GM04503 (cell line): ENCODE measurements at regions not wholly inside any gene's neighbourhood (a gene's known extent, or its start where the extent isn't known, plus 50 kb on each side); places are given as distances from the start of the nearest gene placed in this dataset.

Experiments
- DNase-seq: peaks from one replicate; pipeline ENCODE4 v3.0.0-alpha.2; 2012; ENCODE audit warnings: low read depth

GRCh38 chr1:218526198-218526580 is 181.1 kb downstream of the TGFB2 start:
- DNase-seq, result no peak

DNA sequence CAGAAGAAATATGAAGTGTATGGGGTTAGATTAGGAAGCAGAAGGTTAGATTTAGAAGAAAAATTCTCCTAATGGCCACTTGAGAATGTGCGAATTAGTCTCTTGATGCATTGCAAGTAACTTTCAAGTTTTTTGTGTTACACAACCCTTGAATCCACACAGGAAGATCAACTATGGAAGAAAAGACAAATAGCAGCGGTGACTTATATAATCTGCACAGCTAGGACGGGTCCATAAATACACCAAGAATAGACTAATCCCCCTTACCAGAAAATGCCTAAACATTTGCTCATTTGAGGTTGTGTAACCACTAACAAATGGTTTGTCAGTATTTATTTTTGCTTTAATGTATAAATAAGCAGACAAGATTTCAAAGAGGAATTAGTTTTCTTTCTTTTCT is 182.6 kb downstream of the TGFB2 start:
- no peak for DNase-seq

DNA sequence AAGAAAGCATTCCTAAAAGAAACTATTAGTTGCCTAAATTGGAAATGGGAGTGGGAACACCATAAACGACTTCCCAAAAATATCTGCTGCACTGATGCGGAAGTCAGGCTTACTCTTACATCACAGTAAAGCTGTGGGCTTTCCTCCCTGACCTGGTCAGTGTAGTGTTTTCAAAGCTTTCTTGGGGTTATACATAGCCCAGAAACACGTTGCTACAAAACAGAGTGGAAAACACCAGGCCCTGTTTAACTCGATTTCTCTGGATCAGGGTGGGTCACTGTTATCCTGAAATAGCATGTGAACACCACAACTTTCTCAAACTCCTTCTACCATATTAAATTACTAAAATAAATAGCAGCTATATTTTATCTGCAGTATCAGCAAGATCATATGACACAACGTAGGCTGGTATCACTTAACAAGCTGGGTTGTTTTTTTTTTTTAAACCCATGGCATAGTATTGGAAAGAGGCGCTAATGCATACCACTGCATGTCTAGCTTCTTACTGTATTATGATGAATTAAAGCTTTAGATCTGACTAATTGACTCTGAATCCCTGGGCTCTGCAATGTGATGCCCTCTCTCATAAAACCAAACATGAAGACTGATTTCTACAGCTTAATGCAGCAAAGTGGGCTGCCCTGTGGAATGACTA is 184.6 kb downstream of the TGFB2 start:
- DNase-seq, result no peak

DNA sequence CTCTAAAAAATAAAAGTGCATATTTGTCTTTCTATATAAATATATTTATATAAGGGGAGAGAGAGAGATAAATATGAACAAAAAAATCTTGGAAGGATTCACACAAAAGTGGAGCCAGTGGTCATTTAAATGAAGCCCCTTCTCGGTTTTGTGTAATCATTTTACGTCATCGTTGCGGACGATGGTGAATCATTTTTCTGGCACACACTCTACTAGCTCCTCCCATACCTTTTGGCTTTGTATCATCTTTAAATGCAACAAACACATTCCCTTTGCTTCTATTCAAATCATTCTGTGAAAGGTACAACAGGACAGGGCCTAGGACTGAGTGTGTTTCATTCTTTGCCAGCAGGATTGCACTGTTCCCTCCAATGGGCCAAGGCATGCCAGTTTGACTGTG is 186.8 kb downstream of the TGFB2 start:
- no peak for DNase-seq

GRCh38 chr1:218536296-218536986 is 191.3 kb downstream of the TGFB2 start:
- DNase-seq, result no peak

DNA sequence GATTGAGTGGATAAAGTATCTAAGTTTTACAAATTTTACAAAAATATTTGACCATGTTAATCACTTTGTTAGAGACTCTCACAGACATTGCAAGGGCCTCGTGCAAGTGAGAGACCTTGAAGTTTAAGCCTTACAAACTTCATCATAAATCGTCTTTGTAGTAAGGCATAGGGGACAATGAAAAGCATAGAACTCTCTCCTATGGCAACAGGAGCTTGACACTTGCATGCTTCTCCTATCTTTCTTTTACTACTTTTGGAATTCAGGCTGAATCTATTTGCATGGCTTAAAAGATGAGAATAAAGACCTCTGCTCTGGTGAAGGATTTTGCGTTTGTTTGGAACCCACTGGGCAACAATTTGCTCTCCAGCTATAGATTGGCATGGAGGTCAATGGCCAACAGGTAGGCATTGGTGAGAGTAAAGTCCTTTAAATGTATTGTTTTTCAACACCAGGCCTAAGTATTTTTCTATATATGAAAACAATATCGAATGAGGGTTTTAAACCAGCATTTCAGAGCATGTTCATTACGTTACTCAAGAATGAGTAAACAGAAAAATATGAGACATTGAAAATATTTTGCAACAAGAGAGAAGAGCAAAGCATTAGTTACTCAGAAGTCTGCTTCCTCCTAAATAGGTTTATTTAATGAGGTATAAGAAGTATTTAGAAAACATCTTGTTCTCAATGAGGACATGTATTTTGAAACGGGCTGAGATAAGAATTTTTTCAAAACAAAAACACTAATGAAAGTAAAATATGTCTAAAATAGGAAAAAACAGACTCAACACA is 192.2 kb downstream of the TGFB2 start:
- DNase-seq, result peak; percentile 69

- DNase-seq, result no peak
These were observed 193.2 kb downstream of the TGFB2 start for GRCh38 chr1:218538341-218538740.

- DNase-seq, result no peak
These were observed 201.2 kb downstream of the TGFB2 start for GRCh38 chr1:218546314-218546713.

- DNase-seq, result no peak
These were observed 203.0 kb downstream of the TGFB2 start for GRCh38 chr1:218547957-218548730.

DNA sequence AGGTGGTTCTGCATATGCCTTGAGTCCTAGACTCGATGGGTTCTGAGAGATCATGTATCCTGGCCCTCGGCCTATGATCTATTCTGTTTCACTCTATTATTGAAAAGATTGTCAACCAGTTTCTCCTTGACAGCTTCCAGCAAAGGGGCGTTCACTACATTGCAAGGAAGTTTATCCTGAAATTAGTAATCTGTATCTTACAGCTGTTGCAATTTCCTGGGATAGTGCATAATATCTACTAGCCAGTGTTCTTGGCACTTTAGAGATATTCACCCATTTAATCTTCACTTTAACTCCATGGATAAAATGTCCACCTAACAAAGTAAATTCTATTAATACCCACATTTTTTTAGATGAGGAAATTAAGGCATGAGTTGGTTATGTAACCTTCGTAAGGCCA is 203.6 kb downstream of the TGFB2 start:
- no peak for DNase-seq

- DNase-seq, result no peak
These were observed 208.1 kb downstream of the TGFB2 start for GRCh38 chr1:218553197-218553596.

- no peak for DNase-seq
These were observed 210.9 kb downstream of the TGFB2 start for GRCh38 chr1:218556016-218556415.

GRCh38 chr1:218557731-218558130 is 212.6 kb downstream of the TGFB2 start:
- no peak for DNase-seq

DNA sequence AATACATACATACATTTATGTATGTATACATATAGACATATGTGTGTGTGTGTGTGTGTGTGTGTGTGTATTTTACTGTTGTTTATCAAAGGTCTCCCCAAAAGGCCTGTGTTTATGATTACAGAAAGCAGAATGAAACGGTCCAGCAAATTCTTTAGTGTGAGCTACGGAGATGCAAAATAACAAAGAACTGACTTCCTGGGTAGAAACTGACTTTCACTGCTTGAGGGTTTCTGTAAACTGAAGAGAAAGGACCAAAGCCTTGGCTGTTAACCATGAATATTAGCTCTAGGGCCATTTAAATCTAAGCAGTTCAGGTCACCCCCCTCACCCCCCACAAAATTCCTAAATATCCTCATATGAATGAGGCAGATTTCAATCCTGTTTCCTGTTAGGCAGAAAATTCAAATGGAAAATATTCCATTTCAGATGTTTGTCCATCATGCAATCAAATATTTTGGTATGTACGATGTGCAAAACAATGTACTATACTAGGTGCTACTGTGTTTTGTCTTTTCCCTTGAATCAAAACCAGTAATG is 213.2 kb downstream of the TGFB2 start:
- DNase-seq, result no peak

DNA sequence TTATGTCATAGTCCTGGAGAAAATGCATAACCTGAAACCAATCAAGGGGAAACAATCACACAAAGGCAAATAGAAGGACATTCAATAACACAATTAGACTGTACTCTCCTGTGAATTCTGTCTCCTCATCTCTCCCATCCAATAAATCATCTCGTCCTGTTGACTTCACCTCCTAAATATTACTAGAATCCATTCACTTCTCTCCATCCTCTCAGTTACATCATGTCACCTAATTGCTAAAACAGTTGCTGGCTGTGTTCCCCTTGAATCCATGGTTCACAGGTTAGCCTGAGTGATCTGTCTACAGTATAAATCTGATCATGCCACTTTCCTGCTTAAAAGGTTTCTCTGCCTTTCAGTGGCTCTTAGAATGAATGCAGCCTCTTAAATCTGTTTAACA is 220.2 kb downstream of the TGFB2 start:
- no peak for DNase-seq

GRCh38 chr1:218568962-218569550 is 223.9 kb downstream of the TGFB2 start:
- no peak for DNase-seq

GRCh38 chr1:218570456-218570855 is 225.3 kb downstream of the TGFB2 start:
- no peak for DNase-seq

GRCh38 chr1:218571491-218571890 is 226.4 kb downstream of the TGFB2 start:
- DNase-seq, result no peak

GRCh38 chr1:218572050-218572449 is 226.9 kb downstream of the TGFB2 start:
- DNase-seq, result no peak

DNA sequence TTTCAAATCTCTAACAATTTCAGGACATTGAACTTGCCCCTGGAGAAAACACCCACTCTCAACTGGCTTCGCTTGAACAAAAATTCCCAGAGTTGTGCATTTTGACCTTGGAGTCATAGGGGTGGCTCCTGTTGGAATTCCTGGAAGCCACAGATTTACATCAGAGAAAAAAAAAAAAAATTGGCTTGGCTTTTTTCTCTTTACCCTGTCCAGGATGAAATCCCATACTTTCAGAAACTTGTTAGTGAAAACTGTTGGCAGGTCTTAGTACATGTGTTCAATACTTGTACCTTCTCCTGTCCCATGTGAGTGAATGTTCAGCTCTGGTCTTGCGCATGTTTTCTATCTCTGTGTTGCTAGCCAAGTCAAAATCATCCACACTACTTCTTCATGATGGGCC is 228.8 kb downstream of the TGFB2 start:
- no peak for DNase-seq

DNA sequence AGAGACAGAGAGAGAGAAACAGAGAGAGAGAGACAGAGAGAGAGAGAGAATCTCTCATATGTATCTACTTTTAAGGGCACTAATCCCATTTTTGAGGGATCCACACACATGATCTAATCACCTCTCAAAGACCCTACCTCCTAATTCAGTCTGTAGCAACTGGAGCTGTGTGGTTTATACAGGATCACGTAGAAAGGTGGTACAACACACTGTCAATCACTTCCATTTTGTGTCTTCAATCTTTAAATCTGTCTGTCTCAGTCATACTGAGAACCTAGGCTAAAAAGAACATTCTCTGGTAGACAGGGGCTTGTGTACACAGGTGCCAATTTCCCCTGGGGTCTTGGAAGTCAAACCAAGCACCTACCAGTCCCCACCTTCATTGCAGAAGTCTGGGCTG is 229.9 kb downstream of the TGFB2 start:
- DNase-seq, result no peak

GRCh38 chr1:218575856-218576255 is 230.7 kb downstream of the TGFB2 start:
- DNase-seq, result no peak
